ENCODE measurements at regions not wholly inside any gene's neighbourhood (a gene's known extent, or its start where the extent isn't known, plus 50 kb on each side); places are given as distances from the start of the nearest gene placed in this dataset.

GRCh38 chr9:75539523-75539922, 350.9 kb upstream of the PCSK5 start:
- TF ChIP-seq ZFX (IDR thresholded peaks at IDR 0.05): no peak
- no peak for TF ChIP-seq CTCF (conservative IDR thresholded peaks at IDR 0.05)
- no peak overlapping the region for H3K27ac ChIP-seq

- no peak overlapping the region for H3K27ac ChIP-seq
Observed at GRCh38 chr9:75540185-75540584, 350.3 kb upstream of the PCSK5 start.

GRCh38 chr9:75541734-75542133, 348.7 kb upstream of the PCSK5 start:
- TF ChIP-seq ZFX (IDR thresholded peaks at IDR 0.05) (no peak), CTCF (conservative IDR thresholded peaks at IDR 0.05) (no peak)
- no peak overlapping the region for H3K27ac ChIP-seq

More at GRCh38 chr9:75540185-75540584, 350.3 kb upstream of the PCSK5 start:
- TF ChIP-seq CTCF (conservative IDR thresholded peaks at IDR 0.05): no peak
- TF ChIP-seq ZFX (IDR thresholded peaks at IDR 0.05): no peak

GRCh38 chr9:75544815-75545214, 345.7 kb upstream of the PCSK5 start:
- TF ChIP-seq CTCF (conservative IDR thresholded peaks at IDR 0.05) (no peak), ZFX (IDR thresholded peaks at IDR 0.05) (no peak)
- no peak overlapping the region for H3K27ac ChIP-seq

GRCh38 chr9:75545287-75545686, 345.2 kb upstream of the PCSK5 start:
- no peak overlapping the region for H3K27ac ChIP-seq
- TF ChIP-seq ZFX (IDR thresholded peaks at IDR 0.05) (no peak), CTCF (conservative IDR thresholded peaks at IDR 0.05) (no peak)

- TF ChIP-seq CTCF (conservative IDR thresholded peaks at IDR 0.05): no peak
- TF ChIP-seq ZFX (IDR thresholded peaks at IDR 0.05): no peak
- H3K27ac ChIP-seq: no peak overlapping the region
Observed at GRCh38 chr9:75548871-75549270, 341.6 kb upstream of the PCSK5 start.

GRCh38 chr9:75551861-75552260, 338.6 kb upstream of the PCSK5 start:
- TF ChIP-seq CTCF (conservative IDR thresholded peaks at IDR 0.05) (no peak), ZFX (IDR thresholded peaks at IDR 0.05) (no peak)
- no peak overlapping the region for H3K27ac ChIP-seq
